LNCAP (cell line): ENCODE measurements at regions not wholly inside any gene's neighbourhood (a gene's known extent, or its start where the extent isn't known, plus 50 kb on each side); places are given as distances from the start of the nearest gene placed in this dataset.
A peak's percentile ranks its signal among the peaks of the same experiment; 100 is the strongest.

Experiments used
- TF ChIP-seq, protein P1 (sequence below): fragments of 450-650 bp; IDR thresholded peaks from 2 replicates; pipeline ENCODE4 v1.5.1; 2017; ENCODE audit warnings: mild to moderate bottlenecking

DNA sequence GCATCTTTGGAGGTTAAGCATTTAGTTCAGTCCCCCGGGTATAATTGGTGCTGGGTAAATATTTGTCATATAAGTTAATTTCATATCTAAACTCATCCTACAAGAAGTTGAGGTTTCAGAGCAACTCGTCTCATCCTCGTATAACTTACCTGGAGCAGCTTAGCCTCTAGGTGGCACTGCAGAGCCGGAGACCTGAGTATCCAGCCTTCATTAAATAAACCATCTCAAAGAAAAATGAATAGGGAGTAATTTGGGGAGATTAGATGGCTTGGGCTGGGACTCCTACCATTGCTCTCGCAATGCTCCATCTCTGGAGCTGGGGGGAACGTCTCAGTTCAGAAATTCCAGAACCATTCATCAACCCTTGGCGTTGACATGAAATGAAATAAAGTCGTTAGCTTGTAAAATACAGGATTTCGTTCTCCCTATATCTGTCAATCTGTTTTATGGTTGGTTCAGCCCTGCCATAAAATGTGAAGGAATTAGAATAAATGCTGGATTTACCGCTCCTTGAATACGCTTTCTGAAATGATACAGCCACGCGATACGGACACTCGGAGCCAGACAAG is 122.9 kb upstream of the TMEM132D start:
- TF ChIP-seq, protein P1, sequence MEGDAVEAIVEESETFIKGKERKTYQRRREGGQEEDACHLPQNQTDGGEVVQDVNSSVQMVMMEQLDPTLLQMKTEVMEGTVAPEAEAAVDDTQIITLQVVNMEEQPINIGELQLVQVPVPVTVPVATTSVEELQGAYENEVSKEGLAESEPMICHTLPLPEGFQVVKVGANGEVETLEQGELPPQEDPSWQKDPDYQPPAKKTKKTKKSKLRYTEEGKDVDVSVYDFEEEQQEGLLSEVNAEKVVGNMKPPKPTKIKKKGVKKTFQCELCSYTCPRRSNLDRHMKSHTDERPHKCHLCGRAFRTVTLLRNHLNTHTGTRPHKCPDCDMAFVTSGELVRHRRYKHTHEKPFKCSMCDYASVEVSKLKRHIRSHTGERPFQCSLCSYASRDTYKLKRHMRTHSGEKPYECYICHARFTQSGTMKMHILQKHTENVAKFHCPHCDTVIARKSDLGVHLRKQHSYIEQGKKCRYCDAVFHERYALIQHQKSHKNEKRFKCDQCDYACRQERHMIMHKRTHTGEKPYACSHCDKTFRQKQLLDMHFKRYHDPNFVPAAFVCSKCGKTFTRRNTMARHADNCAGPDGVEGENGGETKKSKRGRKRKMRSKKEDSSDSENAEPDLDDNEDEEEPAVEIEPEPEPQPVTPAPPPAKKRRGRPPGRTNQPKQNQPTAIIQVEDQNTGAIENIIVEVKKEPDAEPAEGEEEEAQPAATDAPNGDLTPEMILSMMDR: peak; percentile 85

DNA sequence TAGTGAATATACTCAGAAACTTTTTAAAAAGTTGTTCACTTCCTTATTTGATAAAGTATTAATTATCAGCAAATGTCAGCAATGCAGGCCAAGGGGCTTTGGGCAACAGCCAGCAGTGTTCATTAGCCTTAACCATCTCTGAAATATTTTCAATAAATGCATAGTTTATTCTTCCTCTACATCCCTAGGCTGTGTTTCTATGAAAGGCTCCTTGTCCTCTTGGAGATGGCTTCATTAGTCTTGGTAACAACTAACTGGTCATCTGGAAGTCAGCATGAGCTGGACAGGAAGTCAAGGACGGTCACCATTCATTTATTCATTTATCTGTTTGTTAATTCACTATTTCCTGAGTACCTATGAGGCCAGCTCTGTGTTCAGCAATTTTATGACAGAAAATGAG is 124.0 kb upstream of the TMEM132D start:
- TF ChIP-seq, protein P1: no peak

DNA sequence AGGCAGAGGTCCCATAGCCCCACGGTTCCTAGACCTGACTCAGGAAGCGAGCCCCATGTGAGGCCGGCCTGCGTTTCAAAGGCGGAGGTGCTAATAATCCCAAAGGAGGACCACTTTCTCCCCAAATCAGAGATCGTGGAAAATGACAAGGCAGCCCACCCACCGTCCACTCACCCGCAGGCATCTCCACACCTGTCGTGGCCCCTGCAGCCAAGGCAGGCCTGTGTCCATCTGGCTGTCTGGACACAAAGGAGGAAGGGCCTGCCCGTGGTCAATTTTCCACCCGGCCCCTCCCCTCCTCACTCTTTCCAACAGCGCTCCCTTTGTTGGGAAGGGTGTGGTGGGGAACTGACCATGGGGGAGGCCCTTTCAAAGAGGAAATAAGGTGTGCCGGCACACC is 125.3 kb upstream of the TMEM132D start:
- TF ChIP-seq, protein P1: no peak

DNA sequence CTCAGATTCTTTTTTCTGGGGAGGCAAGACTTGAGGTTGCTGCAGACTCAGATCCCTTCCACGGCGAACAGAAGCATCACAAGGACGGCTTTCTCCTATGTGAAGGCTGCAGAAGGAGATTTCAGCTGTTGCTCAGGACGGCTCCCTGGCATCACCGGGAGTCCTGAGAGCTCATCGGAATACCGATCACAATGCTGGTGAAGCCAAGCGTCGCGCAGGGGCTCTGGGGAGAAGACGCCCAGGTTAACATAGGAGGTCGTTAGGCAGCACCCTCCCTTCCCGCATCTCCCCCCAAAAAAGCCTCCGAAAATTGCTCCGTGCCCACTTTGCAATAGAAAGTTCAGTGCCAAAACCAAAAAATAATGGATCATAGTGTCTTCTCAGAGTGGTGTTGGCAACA is 127.2 kb upstream of the TMEM132D start:
- TF ChIP-seq, protein P1: no peak

DNA sequence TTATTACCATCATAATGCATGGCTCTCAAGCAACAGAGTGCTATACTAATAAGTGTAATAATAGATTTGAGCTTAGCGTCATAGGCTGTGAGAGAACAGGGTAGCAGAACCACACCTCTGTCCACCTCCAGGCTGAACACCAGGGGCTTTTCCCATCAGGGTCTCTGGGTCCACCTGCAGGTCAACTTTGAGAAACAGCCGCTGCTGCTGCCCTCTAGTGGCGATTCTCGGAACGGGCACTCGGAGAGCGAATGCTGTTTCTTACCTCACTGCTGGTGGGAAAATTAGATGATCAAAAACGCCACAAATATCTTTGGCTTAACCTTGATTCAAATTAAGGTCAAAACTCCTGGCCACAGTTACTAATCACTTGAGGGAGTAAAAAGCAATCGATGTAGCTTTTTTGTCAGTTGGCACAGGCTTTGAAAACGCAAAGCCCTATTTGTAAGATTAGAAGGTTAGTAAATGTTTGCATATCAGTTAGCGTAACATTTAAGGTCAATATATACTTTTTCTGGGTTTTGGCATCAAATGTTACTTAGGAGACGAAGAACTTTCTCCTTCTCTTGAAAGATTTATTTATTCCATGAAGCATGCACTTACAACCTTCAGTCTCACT is 127.9 kb upstream of the TMEM132D start:
- TF ChIP-seq, protein P1: peak; percentile 99

DNA sequence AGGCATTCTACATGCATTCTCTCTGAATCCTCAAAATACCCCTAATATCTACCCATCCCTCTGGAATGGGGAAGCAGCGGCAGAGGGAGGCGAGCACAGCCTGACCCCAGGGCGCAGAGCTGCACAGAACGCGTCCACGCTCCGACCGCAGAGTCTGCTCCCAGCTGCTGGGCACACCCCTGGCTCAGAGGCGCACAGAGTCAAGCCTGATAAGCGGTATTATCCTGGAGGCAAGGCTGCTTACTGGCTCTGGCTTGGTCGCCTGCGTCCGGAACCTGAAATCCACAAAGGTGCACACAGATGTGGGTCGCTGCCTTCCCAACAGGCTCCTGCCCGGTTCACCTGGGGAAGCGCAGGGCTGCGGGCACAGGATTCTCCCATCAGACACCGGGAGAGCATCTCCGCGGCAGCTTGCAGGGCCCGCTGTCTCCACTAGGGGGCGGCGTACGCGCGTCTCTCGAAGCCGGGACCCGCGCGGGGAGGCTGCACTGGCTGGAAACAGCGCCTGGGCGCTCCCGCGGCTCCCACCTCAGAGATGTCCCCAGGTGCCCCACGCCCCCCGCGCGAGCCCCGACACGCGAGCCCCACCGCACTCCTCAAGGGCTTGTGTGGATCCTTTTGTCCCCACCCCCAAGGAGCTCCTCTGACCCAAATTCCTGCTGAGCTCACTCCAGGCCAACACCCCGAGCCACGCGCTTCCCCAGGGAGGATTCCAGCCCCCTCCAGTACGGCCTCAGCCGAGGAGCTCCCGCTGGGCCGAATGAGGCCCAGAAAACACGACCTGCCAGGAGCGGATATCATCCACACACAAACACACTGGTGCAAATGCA is 120.1 kb upstream of the FZD10 start:
- TF ChIP-seq, protein P1: peak; percentile 83

DNA sequence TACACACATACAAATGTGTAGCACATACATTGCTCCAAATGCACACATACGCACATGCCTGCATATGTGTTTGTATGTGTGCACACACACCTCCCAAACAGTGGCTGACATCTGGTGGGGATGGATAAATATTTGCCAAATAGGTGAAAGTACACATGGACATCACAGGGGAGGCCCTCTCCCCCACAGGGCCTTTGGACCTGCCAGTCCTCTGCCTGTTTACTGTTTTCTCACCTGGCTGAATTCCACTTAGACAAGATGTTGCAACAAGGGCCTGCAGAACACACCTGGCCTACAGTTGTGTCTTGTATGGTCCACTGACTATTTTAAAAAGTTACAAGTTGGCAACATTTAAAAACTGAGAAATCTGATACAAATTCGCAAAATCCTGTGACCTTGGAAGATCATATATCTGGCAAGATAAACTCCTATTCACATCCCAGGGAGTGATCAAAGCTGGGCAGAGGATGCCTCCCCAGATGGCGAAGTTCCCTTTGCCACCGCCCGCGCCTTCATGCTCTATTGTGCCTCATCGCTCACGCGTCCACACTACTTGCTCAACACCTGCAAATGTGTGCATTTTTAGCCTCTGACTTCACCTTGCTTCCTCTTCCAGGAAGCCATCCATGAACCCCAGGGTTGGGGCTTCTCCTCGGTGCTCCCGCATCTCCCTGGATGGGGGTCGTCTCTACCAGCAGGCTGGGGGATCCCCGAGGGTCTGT is 118.4 kb upstream of the FZD10 start:
- TF ChIP-seq, protein P1: no peak
